ENCODE measurements at regions not wholly inside any gene's neighbourhood (a gene's known extent, or its start where the extent isn't known, plus 50 kb on each side); places are given as distances from the start of the nearest gene placed in this dataset.

- Histone ChIP-seq H3K36me3 (ENCODE audit: control insufficient read depth in 1 of 2, insufficient read depth in 2 of 2, low read length in 2 of 2) (no peaks in the 10 kb centered on the region), H3K4me2 (ENCODE audit: low read length) (no peak overlapping the region), H2AFZ (ENCODE audit: low read depth, low read length, poor library complexity, severe bottlenecking) (no peak overlapping the region), H3K4me3 (replicated peaks in 1 of 2; ENCODE audit: low read depth in 1 of 2, low read length in 2 of 2) (no peak overlapping the region), H3K4me1 (ENCODE audit: control insufficient read depth in 1 of 2, insufficient read depth in 2 of 2, low read length in 2 of 2) (no peaks in the 10 kb centered on the region), H3K27me3 (ENCODE audit: insufficient read depth, low read length) (0 out of 2 replicates have a peak, but pooled peaks cover 7% of the 10 kb centered on the region), H4K20me1 (ENCODE audit: insufficient read depth) (no peaks in the 10 kb centered on the region), H3K9me2 (ENCODE audit: insufficient read depth) (no peaks in the 10 kb centered on the region), H3K9ac (ENCODE audit: low read length) (no peak overlapping the region), H3K9me3 (ENCODE audit: control insufficient read depth in 1 of 2, insufficient read depth in 1 of 2, low read depth in 1 of 2, low read length in 2 of 2) (0 out of 4 replicates have a peak, but pooled peaks cover 0 to 3% of the 10 kb centered on the region in 2 experiments), H3K79me2 (ENCODE audit: insufficient read depth, low read length) (no peaks in the 10 kb centered on the region), H3K27ac (ENCODE audit: low read depth, low read length) (no peak overlapping the region)
- intact Hi-C loops (cut with micrococcal nuclease): no loop called here
- no TSS peak for BruUV-seq (replicated peaks)
- ChIA-PET RAD21 (ENCODE audit: low non-redundant PET in 1 of 2, low total read pairs in 2 of 2, uncharacterized antibody in 2 of 2, unreplicated experiment in 2 of 2) (no interaction called here), POLR2A (no interaction called here), CTCF (no interaction called here)
- ATAC-seq (no peak), DNase-seq (ENCODE audit: low read depth, low spot score) (no peak)
- TF ChIP-seq MAX (IDR thresholded peaks at IDR 0.05) (no peak), YY1 (IDR thresholded peaks at IDR 0.05; ENCODE audit: extremely low read depth, insufficient replicate concordance, low read depth, low read length) (no peak), REST (IDR thresholded peaks at IDR 0.05; ENCODE audit: low read depth) (no peak), EZH2 (IDR thresholded peaks at IDR 0.05) (no peak), ZNF274 (IDR thresholded peaks at IDR 0.05; ENCODE audit: low read depth, low read length) (no peak), SP1 (IDR thresholded peaks at IDR 0.05; ENCODE audit: low read depth) (no peak), FOSL1 (IDR thresholded peaks at IDR 0.05; ENCODE audit: low read depth) (no peak), CEBPB (IDR thresholded peaks at IDR 0.05; ENCODE audit: low read depth) (no peak), POLR2AphosphoS5 (IDR thresholded peaks at IDR 0.05; ENCODE audit: low read depth, low read length) (no peak), TCF7L2 (IDR thresholded peaks at IDR 0.05; ENCODE audit: borderline replicate concordance, extremely low read depth, insufficient read depth, insufficient read length) (no peak)
Observed at GRCh38 chr2:101580528-101580927, 105.6 kb upstream of the RFX8 start.

All from HCT116 (cell line).